Neural cell (in vitro differentiated cells): ENCODE measurements at regions not wholly inside any gene's neighbourhood (a gene's known extent, or its start where the extent isn't known, plus 50 kb on each side); places are given as distances from the start of the nearest gene placed in this dataset.

Experiments used
- H2AFZ ChIP-seq: fragments of 200-600, 300-800 bp; sonication (generic), shearing (Covaris generic); 2 replicates; pipeline ENCODE4 v1.6.0; 2014; ENCODE audit warnings: low read depth, mild to moderate bottlenecking, antibody characterized with exemption, low read length, moderate library complexity
- H3F3A ChIP-seq: fragments of 200-600 bp; shearing (Covaris generic); 2 replicates; pipeline ENCODE4 v1.6.1; 2016; ENCODE audit warnings: mild to moderate bottlenecking, moderate library complexity, mixed read lengths, antibody characterized with exemption, low read length; ENCODE audit not compliant: insufficient read depth, poor library complexity, severe bottlenecking
- H3K27ac ChIP-seq: fragments of 200-600, 300-800 bp; sonication (generic), shearing (Covaris generic); 2 replicates; pipeline ENCODE4 v1.5.1; 2014; ENCODE audit warnings: mild to moderate bottlenecking, low read length, moderate library complexity
- H3K27me3 ChIP-seq: fragments of 300-800, 200-600 bp; sonication (generic), shearing (Covaris generic); 2 replicates; pipeline ENCODE4 v1.6.0; 2014; ENCODE audit warnings: mild to moderate bottlenecking, low read depth, low read length, moderate library complexity; ENCODE audit not compliant: insufficient read depth
- H3K36me3 ChIP-seq: fragments of 300-800, 200-600 bp; sonication (generic), shearing (Covaris generic); 2 replicates; pipeline ENCODE4 v1.5.1; 2014; ENCODE audit warnings: mild to moderate bottlenecking, antibody characterized with exemption, low read length, moderate library complexity; ENCODE audit not compliant: insufficient read depth
- H3K4me2 ChIP-seq: fragments of 300-800, 200-600 bp; sonication (generic), shearing (Covaris generic); 2 replicates; pipeline ENCODE4 v1.6.0; 2014; ENCODE audit warnings: mild to moderate bottlenecking, low read length
- H3K4me3 ChIP-seq: fragments of 300-800, 200-600 bp; sonication (generic), shearing (Covaris generic); 2 replicates; pipeline ENCODE4 v1.5.1; 2014; ENCODE audit warnings: mild to moderate bottlenecking, low read length, moderate library complexity
- H3K79me2 ChIP-seq: fragments of 200-600 bp; shearing (Covaris generic); replicated peaks from 2 replicates; pipeline ENCODE4 v1.6.0; 2014; ENCODE audit warnings: mild to moderate bottlenecking, low read length, moderate library complexity; ENCODE audit not compliant: insufficient read depth
- H3K9ac ChIP-seq: fragments of 300-800, 200-600 bp; sonication (generic), shearing (Covaris generic); 2 replicates; pipeline ENCODE4 v1.6.1; 2016; ENCODE audit warnings: mild to moderate bottlenecking, low read length, mixed read lengths
- H3K9me2 ChIP-seq: fragments of 200-600 bp; shearing (Covaris generic); 2 replicates; pipeline ENCODE4 v1.6.1; 2016; ENCODE audit warnings: mild to moderate bottlenecking, low read length, mixed read lengths; ENCODE audit not compliant: insufficient read depth
- H3K9me3 ChIP-seq: fragments of 200-600, 300-800 bp; sonication (generic), shearing (Covaris generic); 2 replicates; pipeline ENCODE4 v1.6.1; 2016; ENCODE audit warnings: mild to moderate bottlenecking, mixed run types, low read length, moderate library complexity, mixed read lengths
- H4K20me1 ChIP-seq: fragments of 200-600 bp; shearing (Covaris generic); 2 replicates; pipeline ENCODE4 v1.6.1; 2016; ENCODE audit warnings: mild to moderate bottlenecking, mixed run types; ENCODE audit not compliant: insufficient read depth
- CTCF ChIP-seq: fragments of 450-650 bp; IDR thresholded peaks from 2 replicates; pipeline ENCODE4 v1.5.1; 2014; ENCODE audit warnings: antibody characterized with exemption, mild to moderate bottlenecking, moderate library complexity; ENCODE audit not compliant: poor library complexity, severe bottlenecking
- EP300 ChIP-seq: fragments of 450-650 bp; conservative IDR thresholded peaks from 2 replicates; pipeline ENCODE4 v1.6.1; 2014; ENCODE audit warnings: antibody characterized with exemption, mild to moderate bottlenecking, moderate library complexity; ENCODE audit not compliant: poor library complexity, severe bottlenecking
- EZH2 ChIP-seq: fragments of 200-600, 300-800 bp; shearing (Covaris generic), sonication (generic); IDR thresholded peaks from 2 replicates; pipeline ENCODE4 v1.6.1; 2014; ENCODE audit warnings: antibody characterized with exemption, low read length, borderline replicate concordance, mild to moderate bottlenecking; ENCODE audit not compliant: insufficient read depth, poor library complexity, severe bottlenecking
- MXI1 ChIP-seq: fragments of 450-650 bp; conservative IDR thresholded peaks from 2 replicates; pipeline ENCODE4 v1.6.1; 2014; ENCODE audit warnings: antibody characterized with exemption, mild to moderate bottlenecking; ENCODE audit not compliant: poor library complexity, severe bottlenecking
- POLR2AphosphoS5 ChIP-seq: IDR thresholded peaks from 2 replicates; pipeline ENCODE4 v1.6.1; 2012
- RAD21 ChIP-seq: fragments of 450-650 bp; conservative IDR thresholded peaks from 2 replicates; pipeline ENCODE4 v1.6.1; 2014; ENCODE audit warnings: antibody characterized with exemption, mild to moderate bottlenecking, moderate library complexity
- SMC3 ChIP-seq: fragments of 450-650 bp; conservative IDR thresholded peaks from 2 replicates; pipeline ENCODE4 v1.6.1; 2014; ENCODE audit warnings: antibody characterized with exemption, mild to moderate bottlenecking, moderate library complexity; ENCODE audit not compliant: poor library complexity
- TAF1 ChIP-seq: IDR thresholded peaks from 2 replicates; pipeline ENCODE4 v1.6.1; 2012; ENCODE audit warnings: low read depth
- TF ChIP-seq, protein P1 (sequence below): IDR thresholded peaks from 2 replicates; pipeline ENCODE4 v1.6.1; 2012; ENCODE audit warnings: borderline replicate concordance

GRCh38 chr5:14983666-14984441, 112.3 kb upstream of the ANKH start:
- Histone ChIP-seq H3K27ac (no peak overlapping the region), H3K79me2 (no peaks in the 10 kb centered on the region), H3K36me3 (no peaks in the 10 kb centered on the region), H3K9me3 (no peaks in the 10 kb centered on the region), H3K27me3 (no peaks in the 10 kb centered on the region), H3F3A (no peaks in the 10 kb centered on the region), H2AFZ (no peak overlapping the region), H3K4me2 (no peak overlapping the region), H4K20me1 (no peaks in the 10 kb centered on the region), H3K9ac (no peak overlapping the region), H3K9me2 (no peaks in the 10 kb centered on the region), H3K4me3 (no peak overlapping the region)
- TF ChIP-seq RAD21 (no peak), MXI1 (no peak), EZH2 (no peak), SMC3 (no peak), EP300 (no peak), CTCF (no peak), POLR2AphosphoS5 (no peak), TAF1 (no peak)
- TF ChIP-seq, protein P1, sequence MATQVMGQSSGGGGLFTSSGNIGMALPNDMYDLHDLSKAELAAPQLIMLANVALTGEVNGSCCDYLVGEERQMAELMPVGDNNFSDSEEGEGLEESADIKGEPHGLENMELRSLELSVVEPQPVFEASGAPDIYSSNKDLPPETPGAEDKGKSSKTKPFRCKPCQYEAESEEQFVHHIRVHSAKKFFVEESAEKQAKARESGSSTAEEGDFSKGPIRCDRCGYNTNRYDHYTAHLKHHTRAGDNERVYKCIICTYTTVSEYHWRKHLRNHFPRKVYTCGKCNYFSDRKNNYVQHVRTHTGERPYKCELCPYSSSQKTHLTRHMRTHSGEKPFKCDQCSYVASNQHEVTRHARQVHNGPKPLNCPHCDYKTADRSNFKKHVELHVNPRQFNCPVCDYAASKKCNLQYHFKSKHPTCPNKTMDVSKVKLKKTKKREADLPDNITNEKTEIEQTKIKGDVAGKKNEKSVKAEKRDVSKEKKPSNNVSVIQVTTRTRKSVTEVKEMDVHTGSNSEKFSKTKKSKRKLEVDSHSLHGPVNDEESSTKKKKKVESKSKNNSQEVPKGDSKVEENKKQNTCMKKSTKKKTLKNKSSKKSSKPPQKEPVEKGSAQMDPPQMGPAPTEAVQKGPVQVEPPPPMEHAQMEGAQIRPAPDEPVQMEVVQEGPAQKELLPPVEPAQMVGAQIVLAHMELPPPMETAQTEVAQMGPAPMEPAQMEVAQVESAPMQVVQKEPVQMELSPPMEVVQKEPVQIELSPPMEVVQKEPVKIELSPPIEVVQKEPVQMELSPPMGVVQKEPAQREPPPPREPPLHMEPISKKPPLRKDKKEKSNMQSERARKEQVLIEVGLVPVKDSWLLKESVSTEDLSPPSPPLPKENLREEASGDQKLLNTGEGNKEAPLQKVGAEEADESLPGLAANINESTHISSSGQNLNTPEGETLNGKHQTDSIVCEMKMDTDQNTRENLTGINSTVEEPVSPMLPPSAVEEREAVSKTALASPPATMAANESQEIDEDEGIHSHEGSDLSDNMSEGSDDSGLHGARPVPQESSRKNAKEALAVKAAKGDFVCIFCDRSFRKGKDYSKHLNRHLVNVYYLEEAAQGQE: no peak

DNA sequence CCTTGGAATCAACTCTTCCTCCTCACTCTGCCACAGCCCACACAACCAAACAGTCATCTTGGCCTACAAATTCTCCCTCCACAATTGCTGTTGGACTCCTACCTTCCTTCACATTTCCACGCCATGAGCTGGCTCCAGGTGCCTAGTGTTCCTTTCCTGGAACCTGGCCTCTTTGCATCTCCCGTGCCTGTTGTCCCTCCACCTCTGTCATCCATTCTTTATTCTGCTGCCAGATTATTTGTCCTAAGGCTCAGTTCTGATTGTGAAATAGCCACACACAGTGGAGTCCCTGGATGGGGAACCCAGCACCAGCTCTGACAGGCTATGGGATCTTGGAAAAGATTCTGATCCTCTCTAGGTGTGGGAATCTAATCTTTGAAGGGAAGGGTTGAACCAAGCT, 109.1 kb upstream of the ANKH start:
- H3K4me3 ChIP-seq: no peak overlapping the region
- H4K20me1 ChIP-seq: no peaks in the 10 kb centered on the region

More for the DNA sequence above, 109.1 kb upstream of the ANKH start:
- Histone ChIP-seq H3K4me2 (no peak overlapping the region), H3F3A (no peaks in the 10 kb centered on the region), H2AFZ (no peak overlapping the region), H3K9me3 (no peaks in the 10 kb centered on the region), H3K9ac (no peak overlapping the region), H3K79me2 (no peaks in the 10 kb centered on the region), H3K36me3 (no peaks in the 10 kb centered on the region), H3K27me3 (no peaks in the 10 kb centered on the region), H3K9me2 (no peaks in the 10 kb centered on the region), H3K27ac (no peak overlapping the region)
- TF ChIP-seq EZH2 (no peak), MXI1 (no peak), EP300 (no peak), TAF1 (no peak), SMC3 (no peak), CTCF (no peak), RAD21 (no peak), POLR2AphosphoS5 (no peak)
- TF ChIP-seq, protein P1: no peak
